Myocyte (in vitro differentiated cells): ENCODE measurements at regions not wholly inside any gene's neighbourhood (a gene's known extent, or its start where the extent isn't known, plus 50 kb on each side); places are given as distances from the start of the nearest gene placed in this dataset.

Experiments
- DNase-seq: peaks from one replicate; pipeline ENCODE4 v3.0.0-alpha.2; 2012; ENCODE audit warnings: low read depth

- no peak for DNase-seq
Measured at GRCh38 chr4:185893500-185893899, 81.5 kb upstream of the SORBS2 start.

- no peak for DNase-seq
Measured at GRCh38 chr4:185894481-185894880, 82.5 kb upstream of the SORBS2 start.

GRCh38 chr4:185895351-185895750 is 83.4 kb upstream of the SORBS2 start:
- no peak for DNase-seq

GRCh38 chr4:185895866-185896265 is 83.9 kb upstream of the SORBS2 start:
- DNase-seq: peak; percentile 54

- no peak for DNase-seq
Measured at GRCh38 chr4:185896817-185897488, 85.0 kb upstream of the SORBS2 start.

GRCh38 chr4:185898413-185898812 is 86.4 kb upstream of the SORBS2 start:
- no peak for DNase-seq

GRCh38 chr4:185899833-185900232 is 87.8 kb upstream of the SORBS2 start:
- no peak for DNase-seq

GRCh38 chr4:185902654-185903053 is 90.7 kb upstream of the SORBS2 start:
- DNase-seq: no peak

GRCh38 chr4:185903205-185903604 is 91.2 kb upstream of the SORBS2 start:
- no peak for DNase-seq

- DNase-seq: no peak
Measured at GRCh38 chr4:185904381-185904780, 92.4 kb upstream of the SORBS2 start.

GRCh38 chr4:185909972-185910371 is 98.0 kb upstream of the SORBS2 start:
- DNase-seq: no peak

- no peak for DNase-seq
Measured at GRCh38 chr4:185911556-185912064, 99.6 kb upstream of the SORBS2 start.

- no peak for DNase-seq
Measured at GRCh38 chr4:185912779-185913178, 100.8 kb upstream of the SORBS2 start.

- no peak for DNase-seq
Measured at GRCh38 chr4:185914583-185915199, 102.7 kb upstream of the SORBS2 start.

GRCh38 chr4:185915271-185915670 is 103.3 kb upstream of the SORBS2 start:
- DNase-seq: no peak

GRCh38 chr4:185915817-185916216 is 103.8 kb upstream of the SORBS2 start:
- DNase-seq: no peak

GRCh38 chr4:185916231-185916630 is 104.2 kb upstream of the SORBS2 start:
- no peak for DNase-seq

- no peak for DNase-seq
Measured at GRCh38 chr4:185916683-185917082, 104.7 kb upstream of the SORBS2 start.

GRCh38 chr4:185919107-185919506 is 107.1 kb upstream of the SORBS2 start:
- DNase-seq: no peak

GRCh38 chr4:185920171-185920570 is 108.2 kb upstream of the SORBS2 start:
- no peak for DNase-seq

GRCh38 chr4:185920691-185921260 is 108.8 kb upstream of the SORBS2 start:
- DNase-seq: no peak
